ENCODE measurements at regions not wholly inside any gene's neighbourhood (a gene's known extent, or its start where the extent isn't known, plus 50 kb on each side); places are given as distances from the start of the nearest gene placed in this dataset.

DNA sequence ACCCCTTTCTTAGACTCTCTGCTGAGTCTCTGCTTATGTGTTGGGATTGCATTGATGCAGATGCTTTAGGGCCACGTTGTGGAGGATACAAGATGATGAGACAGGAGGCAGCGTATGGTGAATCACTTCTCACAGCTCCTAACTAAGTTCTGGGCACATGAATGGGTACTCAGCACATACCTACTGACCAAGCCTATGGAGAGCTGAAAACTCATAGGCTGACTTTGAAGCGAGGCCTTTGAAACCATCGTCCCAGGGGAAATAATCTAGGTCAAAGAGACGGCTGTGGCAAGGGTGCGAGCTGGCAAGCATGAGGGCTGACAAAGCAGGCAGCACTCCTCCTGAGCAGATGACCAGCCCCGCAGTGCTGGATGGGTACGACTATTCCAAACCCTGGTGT is 180.2 kb upstream of the TNP1 start:
- H3K27ac ChIP-seq = no peak overlapping the region
- TF ChIP-seq, protein P1, sequence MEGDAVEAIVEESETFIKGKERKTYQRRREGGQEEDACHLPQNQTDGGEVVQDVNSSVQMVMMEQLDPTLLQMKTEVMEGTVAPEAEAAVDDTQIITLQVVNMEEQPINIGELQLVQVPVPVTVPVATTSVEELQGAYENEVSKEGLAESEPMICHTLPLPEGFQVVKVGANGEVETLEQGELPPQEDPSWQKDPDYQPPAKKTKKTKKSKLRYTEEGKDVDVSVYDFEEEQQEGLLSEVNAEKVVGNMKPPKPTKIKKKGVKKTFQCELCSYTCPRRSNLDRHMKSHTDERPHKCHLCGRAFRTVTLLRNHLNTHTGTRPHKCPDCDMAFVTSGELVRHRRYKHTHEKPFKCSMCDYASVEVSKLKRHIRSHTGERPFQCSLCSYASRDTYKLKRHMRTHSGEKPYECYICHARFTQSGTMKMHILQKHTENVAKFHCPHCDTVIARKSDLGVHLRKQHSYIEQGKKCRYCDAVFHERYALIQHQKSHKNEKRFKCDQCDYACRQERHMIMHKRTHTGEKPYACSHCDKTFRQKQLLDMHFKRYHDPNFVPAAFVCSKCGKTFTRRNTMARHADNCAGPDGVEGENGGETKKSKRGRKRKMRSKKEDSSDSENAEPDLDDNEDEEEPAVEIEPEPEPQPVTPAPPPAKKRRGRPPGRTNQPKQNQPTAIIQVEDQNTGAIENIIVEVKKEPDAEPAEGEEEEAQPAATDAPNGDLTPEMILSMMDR (conservative IDR thresholded peaks at IDR 0.05) = no peak

DNA sequence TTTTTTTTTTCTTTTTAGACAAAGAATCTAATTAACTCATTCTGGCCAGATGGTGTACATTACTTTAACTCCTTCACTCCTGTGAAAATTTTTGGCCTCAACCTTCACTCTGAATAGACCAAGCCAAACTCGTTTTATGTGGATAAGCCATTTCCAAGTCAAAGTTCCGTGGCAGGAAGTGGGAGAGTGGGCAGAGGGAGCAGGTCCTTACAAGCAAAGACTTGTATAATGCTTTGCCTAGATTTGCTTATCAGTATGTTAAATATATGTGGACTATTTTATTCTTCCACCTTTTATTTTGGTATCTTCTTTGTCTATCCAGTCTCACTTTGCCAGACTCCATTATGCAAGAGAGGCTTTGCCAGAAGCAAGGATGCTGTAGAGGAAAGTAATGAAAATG is 178.1 kb upstream of the TNP1 start:
- TF ChIP-seq, protein P1 (conservative IDR thresholded peaks at IDR 0.05) = no peak

DNA sequence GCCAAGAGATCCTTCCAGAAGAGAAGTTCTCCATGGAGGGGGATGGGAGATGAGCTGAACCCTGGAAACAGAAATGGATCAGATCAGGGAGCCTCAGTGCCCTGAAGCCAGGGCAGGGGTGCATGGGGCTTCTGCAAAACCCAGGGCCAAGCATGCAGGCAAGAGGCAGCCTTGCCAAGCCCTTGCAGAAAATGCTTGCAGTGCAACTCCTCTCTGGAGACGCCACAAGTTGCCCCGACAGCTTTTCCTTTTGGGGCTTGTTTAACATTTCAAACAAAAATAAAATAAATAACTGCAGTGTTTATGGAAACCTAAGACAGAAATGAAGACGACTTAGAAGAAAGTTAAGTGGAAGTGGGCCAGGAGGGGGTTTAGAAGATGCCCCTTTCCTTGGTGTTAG is 177.5 kb upstream of the TNP1 start:
- no peak overlapping the region for H3K27ac ChIP-seq
- TF ChIP-seq, protein P1 (conservative IDR thresholded peaks at IDR 0.05) = no peak

More for the DNA sequence above, 178.1 kb upstream of the TNP1 start:
- no peak overlapping the region for H3K27ac ChIP-seq

DNA sequence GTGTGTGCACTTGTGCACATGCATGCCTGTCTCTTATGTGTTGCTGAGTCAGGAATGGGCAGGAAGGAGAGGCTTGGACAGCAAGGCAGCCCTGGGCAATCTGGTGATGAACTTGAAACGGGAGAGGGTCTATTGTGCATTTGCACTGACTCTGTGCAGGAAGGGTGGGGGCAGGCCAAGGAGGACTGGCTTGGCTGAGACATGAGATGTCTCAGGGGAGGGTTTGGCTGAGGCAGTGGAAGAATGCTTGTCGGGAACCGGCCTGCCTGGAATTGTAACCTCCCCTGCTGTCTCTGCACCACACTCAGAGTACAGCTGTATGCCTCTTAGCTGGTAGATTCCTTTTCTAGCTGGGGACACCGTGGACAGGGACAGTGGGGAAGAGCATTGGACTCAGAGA is 176.1 kb upstream of the TNP1 start:
- TF ChIP-seq, protein P1 (conservative IDR thresholded peaks at IDR 0.05) = no peak
- H3K27ac ChIP-seq = no peak overlapping the region

DNA sequence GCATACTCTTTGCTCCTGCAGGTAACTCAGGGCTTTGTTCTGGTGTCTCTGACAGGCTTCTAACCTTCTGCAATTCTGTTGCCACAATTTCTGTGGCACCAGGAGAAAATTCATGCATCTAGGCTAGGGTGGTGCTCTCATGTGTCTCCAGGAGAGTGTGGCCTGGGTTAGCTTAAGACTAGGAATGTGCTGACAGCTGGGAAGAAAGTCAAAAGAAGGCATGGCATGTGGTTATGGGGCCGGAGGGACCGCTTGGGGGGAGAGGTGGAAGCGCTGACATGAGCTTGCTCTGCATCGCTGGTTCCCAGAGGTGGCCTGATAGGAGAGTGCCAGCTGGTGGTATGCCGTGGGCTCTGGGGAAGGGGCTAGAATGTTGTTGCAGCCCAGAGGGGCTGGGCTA is 173.3 kb upstream of the TNP1 start:
- H3K27ac ChIP-seq = no peak overlapping the region
- TF ChIP-seq, protein P1 (conservative IDR thresholded peaks at IDR 0.05) = no peak

DNA sequence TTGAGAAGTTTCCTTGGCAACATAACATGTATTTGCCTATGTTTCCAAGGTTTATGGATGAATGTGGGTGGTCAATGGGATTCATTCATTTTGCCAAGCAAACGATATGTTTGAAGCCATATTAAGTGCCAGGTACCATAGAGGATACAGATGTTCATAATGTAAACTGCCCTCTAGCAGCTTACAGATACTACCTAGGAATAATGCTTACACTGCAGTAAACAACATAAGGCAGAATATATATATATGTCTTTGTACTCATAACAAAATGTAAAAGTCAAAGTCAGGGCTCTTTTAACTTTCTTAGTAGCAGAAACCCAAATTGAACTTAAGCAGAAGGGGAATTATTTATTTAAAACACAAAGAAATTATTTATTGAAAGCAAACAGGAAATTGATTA is 171.6 kb upstream of the TNP1 start:
- TF ChIP-seq, protein P1 (conservative IDR thresholded peaks at IDR 0.05) = no peak
- H3K27ac ChIP-seq = no peak overlapping the region

DNA sequence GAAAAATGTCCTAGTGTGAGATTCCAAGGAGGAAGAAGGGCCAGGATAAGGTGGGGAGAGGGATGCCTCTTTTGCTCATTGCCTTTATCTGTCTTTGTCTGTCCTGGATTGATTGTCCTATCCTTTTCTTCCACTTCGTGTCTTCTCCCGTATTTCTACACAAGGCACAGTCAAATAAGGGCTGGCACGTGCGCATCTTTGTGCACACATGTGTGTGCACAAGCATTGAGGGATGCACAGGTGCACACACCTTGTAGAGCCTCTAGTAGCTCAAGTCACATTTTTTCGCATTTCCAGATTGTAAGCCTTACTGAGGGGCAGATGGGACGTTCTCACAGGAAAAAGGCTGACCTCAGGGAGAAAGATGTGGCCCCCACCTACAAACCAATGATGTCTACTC is 170.2 kb upstream of the TNP1 start:
- TF ChIP-seq, protein P1 (conservative IDR thresholded peaks at IDR 0.05) = no peak
- no peak overlapping the region for H3K27ac ChIP-seq

DNA sequence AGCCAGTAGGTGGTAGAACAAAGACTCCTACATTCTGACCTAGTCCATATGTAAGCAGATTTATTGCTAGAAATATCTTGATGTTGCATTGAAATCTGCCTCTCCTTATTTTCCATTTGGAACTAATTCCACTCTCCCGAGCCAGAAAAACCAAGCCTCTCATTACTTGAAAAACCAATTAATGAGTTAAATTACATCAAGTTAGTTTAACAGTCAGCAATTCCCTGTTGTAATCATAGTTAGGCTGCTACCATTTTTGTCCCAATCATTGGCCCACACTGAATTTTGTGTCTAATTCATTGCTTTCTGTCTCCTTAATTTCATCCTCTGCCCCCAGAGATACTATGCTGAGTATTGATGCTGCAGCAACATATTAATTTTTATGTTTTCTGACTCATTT is 168.3 kb upstream of the TNP1 start:
- H3K27ac ChIP-seq = no peak overlapping the region
- TF ChIP-seq, protein P1 (conservative IDR thresholded peaks at IDR 0.05) = no peak
